AML-193 (cell line): ENCODE measurements at regions not wholly inside any gene's neighbourhood (a gene's known extent, or its start where the extent isn't known, plus 50 kb on each side); places are given as distances from the start of the nearest gene placed in this dataset.
A peak's percentile ranks its signal among the peaks of the same experiment; 100 is the strongest.
"Not testable (repeated sequence)": the region's sequence is repeated elsewhere in the genome, so short reads cannot be mapped to it uniquely, and the experiment has no call there.

Experiments used
- DNase-seq, 2 experiments: peaks; one replicate each; lab custom pipeline; 2025; lab: John Stamatoyannopoulos, UW

DNA sequence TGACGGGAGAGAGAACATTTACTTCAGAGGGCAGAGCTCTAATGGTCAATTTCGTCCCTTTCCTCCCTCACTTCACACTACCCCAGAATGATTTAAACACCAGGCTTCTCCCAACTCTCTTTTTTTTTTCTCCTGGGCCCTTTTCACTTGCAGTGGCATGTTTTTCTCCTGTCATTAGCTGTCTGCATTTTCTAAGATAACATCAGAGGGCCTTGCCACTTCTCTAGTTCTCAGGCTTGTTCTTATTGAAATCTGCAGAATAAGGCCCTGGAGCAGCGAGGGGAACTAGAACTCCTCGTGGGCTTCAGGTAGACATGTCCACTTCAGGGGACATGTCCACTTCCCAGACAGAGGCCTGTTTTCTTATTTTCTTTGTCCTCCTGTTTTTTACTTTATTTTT is 514.4 kb upstream of the TBL1XR1 start:
- no peak for DNase-seq

DNA sequence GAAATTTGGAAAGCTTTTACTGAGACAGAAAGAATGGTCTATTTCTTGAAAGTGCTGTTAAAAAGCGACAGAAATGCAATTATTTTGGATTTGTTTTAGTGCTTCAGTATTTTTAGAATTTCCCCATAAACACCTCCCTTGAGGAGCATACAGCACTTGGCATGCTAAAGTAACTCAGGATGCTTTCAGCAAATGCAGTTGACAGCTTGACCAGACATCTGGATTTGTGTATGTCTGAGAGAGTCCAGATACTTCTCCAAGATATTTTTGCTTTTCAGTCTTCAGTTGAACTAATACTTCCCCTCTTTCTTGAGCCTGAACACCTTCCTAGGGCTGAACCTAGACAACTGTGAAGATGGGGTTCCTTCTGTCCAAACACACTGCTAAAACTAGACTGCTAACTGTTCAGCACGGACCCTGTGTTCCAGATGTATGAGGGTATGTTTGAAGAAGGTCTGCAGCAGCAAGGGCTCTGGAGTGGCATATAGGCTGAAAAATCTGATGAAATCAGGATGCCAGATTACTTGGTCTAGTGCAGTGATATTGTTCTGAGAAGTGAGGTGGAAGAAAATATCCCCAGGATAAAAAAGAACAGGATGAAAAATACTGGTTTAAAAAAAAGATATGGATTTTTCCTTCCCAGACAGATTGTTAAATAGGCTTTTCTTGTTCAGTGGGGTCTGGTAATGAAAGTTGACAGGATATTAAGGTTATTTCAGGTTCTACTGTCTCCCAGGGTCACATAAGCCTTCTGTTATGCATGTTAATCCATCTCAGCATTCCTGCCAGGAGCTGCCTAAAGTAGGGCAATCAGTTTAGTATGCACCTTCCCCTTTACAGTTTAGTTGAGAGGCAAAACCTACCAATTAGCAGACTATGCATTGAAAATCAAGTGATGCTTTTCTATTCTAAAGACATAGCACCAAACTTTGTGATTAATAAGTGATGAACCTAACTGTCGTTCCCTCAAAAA is 516.9 kb upstream of the TBL1XR1 start:
- no peak for DNase-seq

DNA sequence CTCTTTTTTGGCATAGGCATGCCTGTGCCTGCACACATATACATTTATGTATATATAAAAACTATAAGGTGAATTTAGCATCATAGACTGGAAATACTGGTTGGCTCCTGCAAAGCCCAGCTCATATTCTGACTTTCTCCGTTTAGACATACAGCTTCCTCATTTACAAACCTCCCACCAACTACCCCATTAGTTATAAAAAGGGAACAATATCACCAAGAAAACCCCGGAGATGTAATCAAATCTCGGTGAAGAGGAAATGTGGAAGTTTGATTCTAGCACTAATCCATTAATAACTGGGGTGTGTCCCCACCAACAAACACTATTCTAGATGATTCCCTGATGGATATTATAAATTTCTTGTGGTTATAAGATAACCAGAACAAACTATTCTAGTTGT is 517.7 kb upstream of the TBL1XR1 start:
- peak; percentile 83 to 89 for DNase-seq

DNA sequence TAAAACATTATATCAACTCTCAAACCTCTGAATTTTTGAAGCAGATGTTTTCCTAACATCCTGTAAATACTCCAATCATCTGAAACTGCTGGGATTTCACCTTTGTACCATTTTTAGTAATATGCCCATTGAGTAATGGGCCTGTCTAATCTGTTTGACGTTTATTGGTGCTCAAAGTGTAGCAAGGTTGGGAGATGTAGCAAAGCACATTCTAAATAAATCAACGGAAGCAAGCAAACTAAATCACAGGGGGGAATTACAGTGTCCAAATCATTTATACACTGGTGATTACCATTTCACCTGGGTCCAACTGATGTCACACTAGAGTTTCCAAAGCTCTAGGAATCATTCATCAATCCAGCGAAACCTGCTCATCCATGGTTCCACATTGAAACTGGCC is 518.7 kb upstream of the TBL1XR1 start:
- DNase-seq, result no peak

DNA sequence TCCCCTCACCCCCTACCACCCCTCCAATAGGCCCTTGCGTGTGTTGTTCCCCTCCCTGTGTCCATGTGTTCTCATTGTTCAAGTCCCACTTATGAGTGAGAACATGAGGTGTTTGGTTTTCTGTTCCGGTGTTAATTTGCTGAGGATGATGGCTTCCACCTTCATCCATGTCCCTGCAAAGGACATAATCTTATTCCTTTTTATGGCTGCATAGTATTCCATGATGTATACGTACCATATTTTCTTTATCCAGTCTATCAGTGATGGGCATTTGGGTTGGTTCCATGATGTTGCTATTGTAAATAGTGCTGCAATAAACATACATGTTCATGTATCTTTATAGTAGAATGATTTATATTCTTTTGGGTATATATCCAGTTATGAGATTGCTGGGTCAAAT is 523.6 kb upstream of the TBL1XR1 start:
- DNase-seq, result not testable (repeated sequence)

DNA sequence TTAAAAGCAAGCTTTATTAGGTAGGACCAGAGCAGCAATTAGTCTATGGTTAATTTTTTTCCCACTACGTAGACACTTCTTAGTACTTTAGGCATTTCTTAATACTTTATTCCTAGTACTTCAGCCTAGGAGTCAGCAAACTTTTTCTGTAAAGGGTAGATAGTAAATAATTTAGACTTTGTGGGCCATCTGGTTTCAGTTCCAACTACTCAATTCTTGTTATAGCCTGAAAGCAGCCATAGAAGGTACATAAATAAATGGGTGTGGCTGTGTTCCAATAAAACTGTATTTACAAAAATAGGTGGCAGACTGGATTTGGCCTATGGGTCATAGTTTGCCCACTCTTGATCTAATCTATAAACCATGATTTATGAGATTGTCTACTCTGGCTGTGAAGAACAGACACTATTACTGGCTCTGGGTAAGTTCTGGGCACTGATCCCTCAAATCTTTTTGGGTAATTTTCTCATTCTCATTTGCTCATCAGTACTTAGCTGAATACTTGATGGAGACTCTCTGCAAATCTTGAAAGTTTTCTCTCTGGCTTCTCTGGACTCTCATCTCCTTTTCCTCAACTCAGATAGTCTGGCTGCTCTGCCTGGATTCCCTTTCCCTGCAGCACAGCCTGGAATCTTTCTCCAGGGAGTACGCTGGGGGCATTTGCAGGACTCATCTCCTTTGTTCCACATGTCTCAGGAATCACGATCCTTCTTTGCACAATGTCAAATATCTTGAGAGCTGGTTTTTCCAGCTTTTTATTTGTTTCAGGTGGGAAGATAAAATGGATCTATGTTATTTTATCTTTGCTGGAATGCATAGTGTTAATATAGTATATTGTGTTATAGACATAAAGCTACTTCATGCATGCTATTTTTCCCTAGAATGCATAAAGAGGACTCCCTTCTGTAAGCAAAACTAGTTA is 524.8 kb upstream of the TBL1XR1 start:
- no peak for DNase-seq

DNA sequence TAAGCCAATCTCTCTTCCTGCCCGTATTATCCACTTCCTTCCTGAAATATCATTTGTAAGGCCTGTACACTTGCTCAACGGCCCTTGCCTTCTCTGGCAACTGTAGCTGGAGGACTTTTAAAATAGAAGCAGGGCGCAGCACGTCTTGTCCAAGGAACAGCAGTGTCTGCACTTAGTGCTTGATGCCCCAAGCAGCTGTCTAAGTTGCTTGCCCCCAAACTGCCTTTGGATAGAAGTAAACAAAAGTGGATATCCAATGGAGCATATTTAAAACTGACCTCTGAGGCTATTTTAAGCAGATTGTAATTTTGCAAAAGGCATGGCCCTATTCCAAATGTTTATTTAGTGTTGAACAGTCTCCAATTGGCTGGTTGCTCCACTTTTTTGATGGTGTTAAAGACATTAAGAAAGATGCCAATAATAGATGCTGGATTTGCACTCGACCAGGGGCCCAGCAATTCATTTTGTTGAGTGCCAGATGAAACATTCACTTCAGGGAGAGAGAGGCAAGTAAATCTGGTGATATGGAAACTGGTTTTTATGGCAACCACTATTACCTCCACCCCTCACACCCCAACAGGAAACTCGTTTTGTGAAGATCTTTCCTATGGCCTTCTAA is 526.8 kb upstream of the TBL1XR1 start:
- DNase-seq, result peak; percentile 97 to 98

DNA sequence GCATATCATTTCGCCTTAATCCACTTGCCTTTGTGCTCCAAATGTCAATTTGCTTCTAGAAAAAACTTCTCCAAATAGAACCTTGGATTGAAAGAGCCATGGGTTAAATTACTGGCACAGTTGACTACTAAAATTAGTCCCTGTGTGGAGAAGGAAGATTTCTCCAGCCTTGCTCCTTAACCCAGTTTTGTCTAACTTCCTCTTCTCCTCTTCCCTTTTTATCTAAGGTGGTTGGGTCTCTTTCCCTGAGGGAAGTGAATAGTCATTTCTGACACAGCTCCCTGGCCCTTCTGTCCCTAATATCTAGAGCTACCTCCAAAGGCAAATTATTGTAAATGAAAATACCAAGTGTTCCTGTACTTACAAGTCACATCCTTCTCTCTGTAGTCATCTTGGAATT is 527.9 kb upstream of the TBL1XR1 start:
- DNase-seq, result peak; percentile 80 to 85

DNA sequence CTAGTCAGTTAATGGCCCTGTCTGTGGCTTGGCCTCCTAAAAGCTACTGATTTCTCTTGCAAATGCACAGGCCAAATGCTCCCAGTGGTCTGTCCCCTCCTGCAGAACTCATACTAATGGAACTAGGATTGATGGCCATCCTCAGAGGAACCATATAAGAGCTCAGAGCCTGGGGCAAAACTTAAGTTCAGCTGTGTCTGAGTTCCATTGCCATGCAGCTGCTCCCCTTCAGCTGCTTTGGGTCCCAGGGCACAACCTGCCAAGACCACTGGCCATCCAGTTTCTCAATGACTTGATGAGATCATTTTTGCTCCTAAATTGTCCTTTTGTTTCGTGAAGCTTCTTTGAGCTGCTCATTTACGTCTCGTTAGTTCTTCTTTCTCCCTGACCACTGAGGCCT is 529.5 kb upstream of the TBL1XR1 start:
- no peak for DNase-seq

DNA sequence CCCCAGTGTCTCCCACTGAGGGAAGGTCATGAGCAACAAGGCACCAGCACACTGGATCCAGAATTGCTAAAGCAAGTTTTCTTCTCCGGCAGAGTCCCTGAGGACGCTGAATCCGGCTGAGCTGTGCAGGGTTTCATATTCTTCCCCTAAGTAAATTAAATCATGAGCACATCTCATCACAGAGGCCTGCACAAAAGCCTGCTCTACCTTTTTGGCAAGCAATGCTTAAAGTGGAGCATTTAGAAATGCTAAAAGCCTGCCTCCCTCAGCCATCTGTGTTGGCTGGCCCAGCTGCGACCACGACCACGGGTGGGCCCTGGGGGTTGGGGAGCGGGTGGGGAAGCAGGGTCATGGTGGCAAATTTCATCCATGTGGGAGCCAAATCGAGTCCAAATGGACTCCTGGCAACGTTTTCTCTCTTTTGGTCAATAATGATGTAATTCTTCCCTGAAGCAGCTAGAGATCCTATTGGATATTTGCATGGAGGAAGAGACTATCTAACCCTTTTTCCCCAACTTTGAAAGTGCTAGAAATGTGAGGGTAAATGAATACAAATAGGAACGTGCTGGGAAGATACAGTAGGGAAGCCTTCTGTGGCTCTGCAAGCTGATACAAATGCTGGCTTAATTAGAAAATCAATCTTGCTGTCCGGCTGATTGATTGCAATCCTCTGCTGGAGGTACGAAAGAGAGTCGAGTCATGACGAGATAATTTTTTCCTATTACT is 532.8 kb upstream of the TBL1XR1 start:
- DNase-seq, result no peak

DNA sequence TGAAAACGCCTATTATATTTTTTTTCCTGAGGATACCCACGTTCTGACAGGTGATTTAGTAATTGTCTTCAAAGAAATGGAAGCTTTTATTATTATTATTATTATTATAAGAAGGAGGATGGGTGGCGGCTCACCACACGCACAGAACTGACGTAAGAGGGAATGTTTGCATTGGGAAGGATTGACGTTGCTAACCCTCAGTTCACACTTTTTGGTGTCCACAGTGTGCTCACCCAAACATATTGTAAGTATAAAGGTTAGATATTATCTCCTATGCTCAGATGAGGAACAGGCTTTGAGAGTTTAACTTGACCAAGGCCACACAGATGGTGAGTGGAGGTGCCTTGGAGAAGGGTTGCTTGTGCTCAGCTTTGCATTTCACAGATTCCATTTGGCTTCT is 533.5 kb upstream of the TBL1XR1 start:
- no peak for DNase-seq

DNA sequence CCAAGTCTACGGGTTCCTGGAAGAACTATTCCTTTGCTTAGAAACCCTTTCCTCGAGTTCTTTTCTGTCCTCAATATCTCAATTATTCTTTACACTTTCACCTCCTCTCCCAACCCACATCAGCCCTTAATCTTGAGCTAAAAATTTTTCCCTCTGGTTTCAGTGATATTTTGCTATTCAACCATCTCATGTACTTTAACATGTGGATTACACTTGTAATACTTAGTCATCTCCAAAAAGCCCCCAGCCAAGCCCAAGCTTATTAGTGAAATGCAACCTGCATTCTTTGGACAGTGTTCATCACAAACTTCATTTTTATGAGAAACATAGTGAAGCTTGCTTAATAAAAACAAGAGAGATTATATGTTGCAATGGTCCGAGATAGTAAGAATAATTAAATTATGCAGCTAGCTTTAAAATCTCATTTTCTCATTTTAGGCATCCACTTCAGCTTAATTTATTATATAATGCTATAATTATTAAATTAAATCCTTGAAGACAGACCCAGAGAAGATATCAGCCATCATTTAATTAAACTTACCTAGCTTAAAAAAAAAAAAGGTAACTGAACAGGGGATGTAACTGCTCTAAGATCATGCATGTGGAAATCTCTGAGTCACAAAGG is 534.5 kb upstream of the TBL1XR1 start:
- DNase-seq, result no peak

DNA sequence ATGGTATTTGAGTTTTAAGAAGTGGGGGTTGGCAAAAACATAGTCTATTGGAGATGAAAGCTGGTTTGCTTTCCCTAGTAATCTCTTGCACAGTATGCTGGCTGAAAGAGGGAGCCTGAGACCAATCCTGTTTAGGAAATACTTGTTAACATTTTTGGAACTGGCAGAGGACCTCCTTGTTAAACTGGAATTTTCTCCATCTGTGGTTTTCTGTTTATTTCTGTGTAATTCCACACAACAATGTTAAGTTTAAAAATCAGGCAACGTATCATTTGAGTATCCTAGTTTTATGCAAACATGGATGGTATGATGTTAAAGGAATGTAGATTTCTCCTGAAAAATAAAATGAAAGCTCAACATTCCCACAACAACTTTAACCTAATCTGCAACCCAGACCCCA is 536.0 kb upstream of the TBL1XR1 start:
- no peak for DNase-seq

DNA sequence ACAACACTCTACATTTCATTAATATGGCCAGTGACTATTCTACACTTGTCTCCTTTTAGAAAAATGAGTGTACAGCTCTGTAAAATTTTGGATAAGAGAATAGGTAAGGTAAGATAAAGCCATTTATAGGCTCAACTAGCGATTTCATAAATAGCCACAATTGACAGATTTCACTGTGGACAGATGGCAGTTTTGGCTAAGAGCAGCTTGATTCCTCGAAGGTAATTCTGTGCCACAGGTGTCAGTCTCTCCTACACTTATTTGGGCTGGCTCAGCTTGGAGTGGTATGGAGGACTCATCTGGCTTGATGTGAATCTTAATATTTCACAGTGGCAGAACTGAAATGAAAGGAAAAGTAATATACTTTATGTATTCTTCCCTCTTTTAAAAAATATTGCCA is 536.7 kb upstream of the TBL1XR1 start:
- DNase-seq, result no peak

DNA sequence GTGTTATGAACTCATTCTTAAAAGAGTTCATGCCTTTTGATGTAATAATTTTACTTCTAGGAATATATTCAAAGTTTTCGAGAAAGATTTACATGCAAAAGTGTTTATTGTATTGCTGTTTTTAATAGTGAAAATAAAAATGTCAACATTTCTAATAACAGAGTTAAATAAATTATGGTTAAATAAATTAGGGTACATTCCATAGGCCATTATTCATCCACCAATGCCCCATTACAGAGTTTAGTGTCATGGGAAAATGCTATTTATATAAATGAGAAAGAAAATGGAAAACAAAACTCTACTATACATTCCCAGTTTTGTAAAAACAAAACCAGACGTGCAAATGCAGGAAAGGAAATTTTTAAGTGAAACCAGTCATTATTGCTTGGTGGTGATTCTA is 538.1 kb upstream of the TBL1XR1 start:
- no peak for DNase-seq

DNA sequence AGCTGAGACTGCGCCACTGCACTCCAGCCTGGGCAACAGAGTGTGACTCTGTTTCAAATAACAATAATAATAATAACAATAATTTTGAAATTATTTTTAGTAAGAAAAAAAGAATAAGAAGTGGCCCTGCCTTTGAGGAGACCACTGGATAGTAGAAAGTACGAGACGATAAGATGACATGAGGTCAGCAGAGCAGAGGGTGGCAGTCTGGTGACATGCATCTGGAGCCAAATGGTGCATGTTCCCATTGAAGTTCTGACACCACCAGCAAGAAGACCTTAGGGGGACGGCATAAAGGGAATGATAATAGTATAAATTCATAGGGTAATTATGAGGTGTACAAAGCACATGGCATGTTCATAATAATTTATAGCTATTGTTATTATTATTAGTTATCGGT is 542.2 kb upstream of the TBL1XR1 start:
- DNase-seq, result no peak

DNA sequence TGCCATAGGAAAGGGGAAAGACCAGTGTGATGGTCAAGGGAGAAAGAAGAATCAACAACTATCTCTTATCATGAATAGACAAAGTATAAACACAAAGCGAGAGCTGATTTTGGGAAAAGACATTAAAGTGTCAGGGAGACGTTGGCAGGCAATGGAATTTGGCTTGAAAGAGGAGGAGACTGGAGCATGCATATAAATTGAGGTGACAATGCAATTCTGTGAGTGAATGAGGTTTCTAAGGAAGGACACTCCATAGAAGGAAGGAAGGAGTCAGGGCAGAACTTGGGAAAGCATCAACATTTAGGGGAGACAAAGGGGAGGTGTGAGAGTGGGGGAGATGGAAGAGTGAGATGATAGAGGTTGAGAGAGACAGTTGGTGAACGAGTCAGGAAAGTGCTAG is 543.0 kb upstream of the TBL1XR1 start:
- no peak for DNase-seq

DNA sequence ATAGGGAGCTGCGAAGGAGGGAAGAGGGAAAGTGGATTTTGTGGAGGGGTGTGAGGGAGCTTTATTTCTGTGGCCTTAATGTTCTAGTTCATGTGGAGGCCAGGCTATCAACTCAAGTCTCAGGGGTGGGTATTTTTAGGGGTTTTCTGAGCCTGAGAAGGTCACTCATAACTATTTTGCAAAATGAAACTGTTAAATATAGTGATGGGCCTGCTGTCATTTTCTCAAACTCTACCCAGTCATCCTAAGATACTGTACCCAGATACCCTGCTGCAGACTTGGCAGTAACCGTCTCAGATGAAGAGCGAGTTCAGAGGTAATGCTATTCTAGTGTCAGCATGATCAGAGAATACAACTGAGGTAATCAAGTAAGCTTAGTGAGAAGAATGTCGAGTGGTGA is 545.0 kb upstream of the TBL1XR1 start:
- DNase-seq, result no peak

DNA sequence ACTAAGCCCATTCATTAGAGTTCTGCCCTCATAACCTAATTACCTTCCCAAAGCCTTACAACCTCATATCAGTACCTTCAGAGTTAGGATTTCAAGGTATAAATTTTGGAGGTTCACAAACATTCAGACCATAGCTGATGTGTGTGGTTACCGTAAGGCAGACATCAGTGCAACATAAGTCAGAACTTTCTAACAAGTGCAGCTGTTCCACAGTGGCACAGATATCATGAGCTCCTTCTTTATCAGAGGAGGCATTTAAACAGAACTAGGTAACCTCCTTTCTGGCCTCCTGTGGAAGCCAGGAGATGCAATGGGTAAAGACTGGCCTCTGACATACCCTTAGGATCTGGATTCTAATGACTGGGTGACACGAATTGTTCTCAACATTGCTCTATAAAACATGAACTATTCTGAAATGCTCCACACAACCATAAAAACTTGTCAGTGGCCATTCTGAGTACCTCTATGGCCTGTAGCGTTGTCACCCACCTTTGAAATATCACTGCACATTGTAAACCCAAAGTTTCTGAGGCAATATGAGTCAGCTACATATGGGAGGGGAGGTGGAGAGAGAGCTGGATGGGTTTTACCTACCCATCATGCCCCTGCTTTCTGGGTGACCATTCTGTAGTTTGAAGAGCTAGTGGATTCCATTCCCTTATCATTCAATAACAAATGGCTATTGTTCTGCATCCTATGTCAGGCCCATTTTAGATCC is 546.0 kb upstream of the TBL1XR1 start:
- no peak for DNase-seq

DNA sequence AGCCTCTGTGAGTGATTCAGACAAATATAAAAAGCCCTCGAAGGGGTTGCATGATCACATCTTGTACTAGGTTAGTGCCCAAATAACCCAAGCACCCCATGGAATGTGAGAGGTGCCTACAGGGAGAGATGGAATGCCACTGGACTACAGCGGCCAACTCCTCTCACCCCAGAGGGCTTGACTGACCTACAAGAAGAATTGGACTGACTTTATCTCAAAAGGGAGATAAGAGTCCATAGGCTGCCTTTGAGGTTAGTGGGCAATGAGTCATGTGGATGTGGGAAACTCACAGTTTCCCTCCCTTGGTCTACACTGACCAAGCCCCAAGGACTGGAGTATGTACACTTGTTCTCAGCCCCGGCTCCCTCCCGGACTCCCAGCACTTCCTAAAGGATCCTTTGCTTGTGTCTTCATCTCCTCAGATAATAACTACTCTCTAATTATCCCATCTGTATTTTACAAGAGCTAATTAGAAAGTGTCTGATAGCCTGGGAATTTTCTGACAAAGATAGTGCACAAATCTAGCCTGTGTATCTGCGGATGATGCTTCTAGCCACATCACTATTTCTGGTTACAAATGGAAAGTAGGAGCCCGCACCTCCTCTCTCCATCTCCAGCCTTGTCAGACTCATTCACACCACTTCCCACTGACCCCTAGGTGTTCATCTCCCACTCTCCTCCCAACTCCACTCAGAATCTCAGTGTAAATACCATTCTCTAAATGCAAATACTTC is 547.8 kb upstream of the TBL1XR1 start:
- DNase-seq, result no peak
